GM21576 (cell line): ENCODE measurements at regions not wholly inside any gene's neighbourhood (a gene's known extent, or its start where the extent isn't known, plus 50 kb on each side); places are given as distances from the start of the nearest gene placed in this dataset.
A peak's percentile ranks its signal among the peaks of the same experiment; 100 is the strongest.

Source experiments
- ATAC-seq: cut with Tn5 transposase; IDR thresholded peaks from one replicate; pipeline ENCODE4 v1.9.1; 2021; ENCODE audit warnings: mild to moderate bottlenecking, moderate library complexity; ENCODE audit not compliant: unreplicated experiment

DNA sequence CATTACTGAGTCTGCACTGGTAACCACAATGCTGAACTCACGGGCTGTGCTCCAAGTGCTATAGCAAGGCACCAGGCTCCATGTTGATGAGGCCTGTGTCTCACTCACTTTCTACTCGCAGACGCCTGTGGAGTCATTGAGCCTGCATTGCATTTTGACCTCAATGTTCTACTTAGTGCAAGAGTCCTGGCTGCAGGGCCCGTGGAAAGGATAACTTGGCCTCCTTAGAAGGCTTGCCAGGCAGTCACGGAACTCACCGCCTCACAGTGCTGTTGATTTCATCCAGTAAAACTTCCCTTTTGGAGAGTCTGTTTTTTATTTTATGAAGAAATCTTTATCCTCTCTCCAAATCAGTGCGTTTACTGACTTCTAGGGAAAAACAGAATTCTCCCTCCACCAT is 290.4 kb downstream of the RNF144A start:
- no peak for ATAC-seq

DNA sequence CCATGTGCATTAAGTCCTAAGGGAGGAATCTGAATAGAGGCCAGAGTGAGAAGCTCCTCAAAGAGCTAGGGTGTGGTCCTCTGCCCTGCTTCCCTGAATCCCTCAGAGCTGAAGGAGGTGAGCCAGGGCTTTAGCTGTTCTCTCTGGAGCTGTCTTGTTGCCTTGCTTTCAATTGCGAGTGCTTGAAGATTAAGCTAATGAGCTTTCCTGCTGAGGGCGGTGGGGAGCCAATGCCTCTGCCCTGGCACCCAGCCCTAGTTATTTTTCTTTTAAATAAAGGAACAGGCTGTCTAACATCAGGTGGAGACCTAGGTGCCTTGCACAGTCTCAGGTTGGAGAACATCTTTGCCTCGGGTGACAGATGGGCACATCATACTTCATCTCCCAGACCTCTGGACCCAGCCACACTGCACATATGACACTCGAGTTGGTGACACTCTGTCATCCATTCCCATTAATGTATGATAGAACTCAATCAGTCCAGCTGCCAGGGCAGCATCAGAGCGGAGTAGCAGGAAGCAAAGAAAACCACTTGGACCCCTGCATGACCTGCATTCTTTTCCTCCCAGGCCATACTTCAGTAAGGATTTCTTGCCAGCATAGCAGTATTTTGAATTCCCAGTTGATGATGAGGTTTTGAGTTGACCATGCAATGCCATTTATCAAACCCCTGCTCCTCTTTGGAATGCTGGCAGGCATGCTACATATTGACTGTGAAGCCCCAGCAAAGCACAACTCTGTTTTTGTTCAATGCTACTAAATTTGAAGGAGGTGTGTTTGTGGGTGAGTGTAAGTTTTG is 292.7 kb downstream of the RNF144A start:
- no peak for ATAC-seq

DNA sequence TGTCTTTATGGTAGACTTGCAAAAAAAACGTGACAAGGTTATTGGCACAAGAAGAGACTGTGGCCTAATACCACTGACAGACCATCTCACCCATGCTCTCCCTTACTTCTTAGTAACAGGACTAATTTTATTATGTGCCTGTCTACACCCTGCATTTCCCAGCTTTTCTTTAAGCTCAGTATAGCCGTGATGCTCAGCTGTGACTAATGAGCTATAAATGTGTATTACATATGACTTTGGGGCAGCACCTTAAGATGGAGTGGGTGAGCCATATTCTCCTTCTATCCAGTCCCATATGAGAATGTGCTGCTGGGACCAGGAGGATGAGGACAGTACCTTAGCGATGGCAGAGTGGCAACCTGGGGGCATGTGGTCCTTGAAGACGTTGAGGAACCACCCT is 293.5 kb downstream of the RNF144A start:
- ATAC-seq: no peak

DNA sequence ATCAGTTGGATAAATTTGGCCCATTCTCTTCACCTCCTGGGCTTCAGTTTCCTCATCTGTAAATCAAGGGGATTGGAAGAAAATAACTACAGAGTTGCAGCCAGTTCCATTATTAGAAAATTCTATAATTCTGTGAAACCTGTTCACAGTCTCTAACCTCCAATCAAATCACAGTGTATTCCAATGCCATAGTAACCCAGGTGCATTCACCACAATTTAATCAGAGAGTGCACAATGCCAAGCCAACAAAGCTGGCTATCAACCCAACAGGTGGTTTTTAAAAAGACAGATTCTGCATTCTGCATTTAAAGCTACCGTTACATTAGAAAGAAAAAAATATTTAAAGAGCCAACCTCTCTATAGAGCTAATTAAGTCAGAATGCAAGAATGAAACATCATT is 308.6 kb downstream of the RNF144A start:
- ATAC-seq: no peak

DNA sequence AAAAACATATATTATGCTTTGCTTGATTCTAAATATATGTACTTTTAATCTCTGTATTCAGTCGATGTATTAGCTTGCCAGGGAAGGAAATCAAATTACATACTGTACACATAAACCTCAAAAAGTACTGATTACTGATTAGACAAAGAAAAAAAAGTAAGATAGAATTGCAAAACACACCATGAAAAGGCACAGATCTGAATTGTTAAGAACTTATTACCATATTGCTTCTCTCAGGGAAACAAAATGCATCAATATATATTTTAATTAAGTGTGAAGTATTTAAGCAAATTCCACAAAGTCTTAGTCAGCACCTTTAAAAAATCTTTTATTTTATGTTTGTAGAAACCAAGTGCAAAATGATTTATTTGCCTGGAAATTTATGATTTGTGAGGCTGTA is 309.3 kb downstream of the RNF144A start:
- ATAC-seq: no peak

DNA sequence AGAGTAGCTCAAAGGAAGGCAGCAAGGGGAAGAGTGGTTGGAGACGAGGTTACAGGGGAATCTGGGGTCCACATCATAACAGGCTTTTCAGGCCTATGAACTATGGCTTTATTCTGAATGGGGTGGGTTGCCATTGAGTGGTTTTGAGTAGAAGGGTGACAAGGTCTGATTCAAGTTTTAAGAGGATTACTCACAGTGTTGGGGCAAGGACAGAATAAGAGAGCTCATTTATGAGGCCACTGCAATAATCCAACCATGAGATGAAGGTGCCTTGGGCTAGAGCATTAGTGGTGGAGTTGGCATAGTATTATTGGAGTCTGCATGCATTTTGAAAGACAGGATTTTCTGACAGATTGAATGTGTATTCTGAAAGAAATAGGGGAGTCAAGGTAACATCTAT is 315.9 kb downstream of the RNF144A start:
- no peak for ATAC-seq

DNA sequence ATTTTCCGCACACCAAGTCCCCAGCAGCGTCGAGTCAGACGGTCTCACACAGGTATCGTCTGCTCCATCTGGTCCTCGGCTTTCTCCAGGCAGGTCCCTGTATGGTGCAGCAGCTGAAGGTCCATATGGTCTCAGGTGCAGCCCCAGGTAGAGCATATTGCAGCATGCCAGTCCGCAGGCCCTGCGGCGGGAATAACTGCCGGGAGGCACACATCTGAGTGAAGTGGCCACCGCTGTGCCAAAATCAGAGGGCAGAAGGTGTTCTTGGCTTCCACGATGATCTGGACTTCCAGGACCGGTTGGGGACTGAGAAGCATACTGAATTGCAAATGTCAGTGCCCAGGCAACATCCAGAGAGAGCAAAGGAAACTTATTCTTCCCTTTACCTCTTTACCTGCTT is 320.3 kb downstream of the RNF144A start:
- no peak for ATAC-seq

DNA sequence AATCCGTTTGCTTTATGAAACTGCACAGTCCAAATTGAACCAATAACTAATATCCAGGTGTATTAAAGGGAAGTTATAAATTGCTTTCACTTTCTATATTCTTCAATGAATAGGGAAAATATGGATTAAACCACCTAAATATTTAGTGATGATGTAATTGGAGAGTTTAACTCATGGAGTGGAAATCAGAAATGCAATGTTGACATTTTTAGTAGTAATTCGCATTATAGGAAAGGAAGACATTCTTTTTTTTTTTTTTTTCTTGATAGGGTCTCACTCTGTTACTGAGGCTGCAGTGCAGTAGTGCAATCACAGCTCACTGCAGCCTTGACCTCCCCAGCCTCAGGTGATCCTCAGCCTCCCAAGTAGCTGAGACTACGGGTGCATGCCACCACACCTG is 321.9 kb downstream of the RNF144A start:
- no peak for ATAC-seq

DNA sequence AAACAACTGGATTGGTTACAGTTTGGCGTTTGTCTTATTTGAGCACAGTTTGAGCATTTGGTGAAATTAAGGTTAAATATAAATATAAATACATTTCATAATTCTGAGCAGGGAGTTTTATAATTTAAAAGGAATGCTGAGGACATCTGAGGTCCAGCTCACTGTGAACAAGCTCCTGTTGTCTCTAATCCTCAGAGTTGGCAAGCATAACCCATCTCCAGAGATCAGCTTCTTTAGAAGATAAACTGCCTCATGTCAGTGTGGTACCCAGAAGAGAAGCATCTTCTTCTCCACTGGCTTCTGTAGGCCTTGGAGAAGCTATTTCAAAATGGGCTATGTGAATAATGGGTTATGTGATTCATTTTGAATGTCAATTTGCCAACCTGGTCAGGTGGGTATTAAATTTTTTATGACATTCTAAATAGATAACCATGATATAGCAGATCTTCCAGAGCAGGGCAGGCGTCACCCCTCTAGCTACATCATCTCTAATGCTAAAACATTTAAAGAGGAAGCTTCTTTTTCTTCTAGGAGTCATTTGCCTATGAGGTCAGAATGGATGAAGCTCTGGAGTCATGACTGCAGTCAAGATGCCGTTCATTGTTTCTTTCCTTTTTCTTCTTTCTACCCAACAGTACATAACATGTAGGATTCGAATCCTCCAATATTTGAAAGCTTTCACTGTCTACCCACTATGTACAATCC is 324.0 kb downstream of the RNF144A start:
- ATAC-seq: no peak

DNA sequence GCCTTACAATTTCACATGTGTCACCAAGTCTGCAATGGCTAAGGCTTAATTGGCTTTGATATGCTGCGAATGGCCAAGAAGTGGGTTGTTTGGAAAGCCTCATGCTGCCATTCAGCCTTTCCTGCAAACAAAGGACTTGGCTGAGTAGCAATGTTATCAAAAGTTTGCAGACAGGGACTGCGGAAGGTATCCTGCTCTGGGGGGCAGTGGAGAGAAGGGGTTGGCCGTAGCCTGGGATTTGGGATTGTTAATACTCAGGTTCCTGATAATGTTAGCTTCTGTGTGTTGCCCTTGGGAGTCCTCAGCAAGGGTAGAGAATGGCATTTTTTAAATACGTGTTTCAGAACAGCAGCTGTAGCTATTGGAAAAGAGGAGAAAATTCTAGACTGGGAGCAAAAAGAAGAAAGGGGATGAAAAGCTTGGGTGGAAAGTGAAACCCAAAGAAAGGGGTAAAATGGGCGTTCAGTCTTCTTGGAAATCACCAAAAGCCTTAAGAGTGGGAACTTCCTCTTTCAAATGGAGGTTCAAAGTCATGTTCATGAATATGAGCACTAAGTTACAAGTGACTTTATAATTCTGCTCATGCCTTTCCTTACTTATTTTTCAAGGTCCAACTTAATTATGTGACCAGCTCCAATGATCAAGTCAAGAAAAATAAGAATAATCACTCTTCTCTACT is 325.1 kb downstream of the RNF144A start:
- no peak for ATAC-seq

DNA sequence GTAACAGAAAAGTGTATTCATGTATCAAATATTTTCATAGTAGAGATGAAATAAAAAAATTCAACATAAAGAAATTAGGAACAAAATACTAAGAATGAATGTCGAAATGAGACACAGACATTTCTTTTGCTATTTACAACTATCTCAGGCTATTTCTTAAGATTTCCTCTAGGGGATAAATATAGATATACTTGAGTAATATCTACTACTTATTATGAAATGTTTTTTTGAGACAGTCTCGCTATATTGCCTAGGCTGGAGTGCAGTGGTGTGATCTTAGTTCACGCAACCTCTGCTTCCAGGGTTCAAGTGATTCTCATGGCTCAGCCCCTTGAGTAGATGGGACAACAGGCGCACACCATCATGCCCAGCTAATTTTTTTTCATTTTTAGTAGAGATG is 326.1 kb downstream of the RNF144A start:
- no peak for ATAC-seq

DNA sequence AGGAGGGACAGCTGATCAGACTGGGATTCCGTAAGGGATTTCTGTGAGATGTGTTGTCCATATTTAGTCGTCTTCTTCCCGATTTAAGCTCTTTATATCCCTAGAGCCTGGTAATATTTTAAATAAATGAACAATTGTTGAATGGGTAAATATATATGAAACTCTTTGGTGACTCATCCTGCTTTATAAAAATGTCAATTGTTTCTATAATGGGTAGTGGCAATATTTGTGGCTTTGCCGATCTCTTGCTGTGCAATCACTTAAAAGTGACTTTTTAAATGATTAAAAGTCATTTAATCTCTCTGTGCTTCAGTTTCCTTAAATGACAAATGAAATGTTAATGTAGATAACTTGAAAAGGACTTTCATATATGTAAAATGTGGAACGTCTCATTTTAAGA is 339.2 kb downstream of the RNF144A start:
- ATAC-seq: no peak

DNA sequence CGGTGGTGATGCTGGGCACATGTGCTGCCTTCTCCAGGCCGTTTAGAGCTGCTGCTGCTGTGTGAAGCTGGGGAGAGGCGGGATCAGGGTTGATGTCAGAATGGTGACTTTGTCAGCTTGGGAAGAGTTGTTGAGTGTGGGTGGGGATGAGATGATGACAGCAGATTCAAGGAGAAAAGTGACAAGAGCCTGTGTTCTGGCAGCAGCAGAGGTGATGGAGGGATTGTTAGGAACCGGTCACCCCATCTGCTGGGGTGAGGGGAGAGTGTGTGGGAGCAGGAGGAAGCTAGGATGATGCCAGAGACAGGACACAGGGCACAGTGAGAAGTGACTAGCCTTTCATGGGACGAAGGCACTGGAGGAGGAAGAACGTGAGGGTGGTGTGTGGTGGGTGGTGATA is 345.5 kb downstream of the RNF144A start:
- ATAC-seq: no peak

DNA sequence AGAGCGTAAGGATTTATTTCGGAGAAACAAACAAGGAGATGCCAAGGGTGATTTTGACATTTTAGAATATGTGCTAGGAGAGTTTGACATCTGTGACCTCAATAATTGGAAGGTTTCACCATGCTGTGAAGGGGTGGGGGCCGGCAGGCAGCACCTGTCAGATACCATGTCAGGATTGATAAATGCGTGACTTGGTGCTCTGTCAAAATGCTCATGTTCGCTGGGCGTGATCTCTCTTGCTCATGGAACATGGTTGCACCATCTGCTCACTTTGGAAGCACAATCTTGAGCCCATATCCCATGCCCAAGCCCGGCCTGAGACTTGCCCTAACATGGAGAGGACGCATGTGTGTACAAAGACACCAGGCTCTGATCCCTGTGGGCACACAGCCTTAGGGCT is 347.6 kb downstream of the RNF144A start:
- ATAC-seq: no peak

DNA sequence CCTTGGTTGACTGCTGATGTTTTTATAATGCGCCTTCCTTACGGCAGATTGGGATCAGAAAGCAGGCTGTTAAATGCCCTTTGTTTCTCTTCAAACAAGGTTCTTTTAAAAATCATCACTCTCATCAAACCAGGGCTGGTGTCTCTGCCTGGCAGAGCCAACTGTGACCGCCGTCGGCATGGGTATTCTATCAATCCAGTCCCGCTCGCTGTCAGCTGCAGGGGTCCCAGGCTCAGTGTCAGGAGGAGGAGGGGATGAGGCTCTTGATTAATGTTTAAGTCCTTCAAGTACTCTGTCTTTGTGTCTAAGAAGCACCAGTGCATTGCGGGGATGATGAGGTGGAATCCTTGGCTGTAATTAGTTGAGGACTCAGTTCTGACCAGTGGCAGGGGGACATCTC is 348.1 kb downstream of the RNF144A start:
- no peak for ATAC-seq

DNA sequence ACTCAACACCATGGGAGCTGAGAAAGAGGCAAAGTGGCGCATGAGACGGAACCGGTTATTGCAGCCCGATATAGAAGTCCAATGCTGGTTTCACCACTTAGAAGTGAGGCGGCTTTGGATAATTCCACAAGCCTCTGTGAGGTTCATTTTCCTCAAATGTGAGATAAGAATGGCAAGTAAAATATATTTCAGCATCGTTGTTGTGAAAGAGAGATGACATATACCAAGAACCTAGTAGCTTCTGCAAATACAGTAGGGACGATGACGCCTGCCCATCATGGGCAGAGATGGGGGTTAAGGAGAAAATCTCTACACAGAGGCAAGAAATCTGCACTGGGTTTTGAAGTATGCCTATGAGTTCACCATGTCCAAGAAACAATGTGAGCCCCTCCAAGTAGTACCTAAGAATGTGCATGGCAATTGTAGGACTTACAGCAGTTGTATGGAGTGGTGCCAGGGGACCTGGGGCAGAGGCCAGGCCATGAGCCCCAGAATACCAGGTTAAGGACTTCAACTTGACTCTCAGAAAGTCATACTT is 352.0 kb downstream of the RNF144A start:
- no peak for ATAC-seq

DNA sequence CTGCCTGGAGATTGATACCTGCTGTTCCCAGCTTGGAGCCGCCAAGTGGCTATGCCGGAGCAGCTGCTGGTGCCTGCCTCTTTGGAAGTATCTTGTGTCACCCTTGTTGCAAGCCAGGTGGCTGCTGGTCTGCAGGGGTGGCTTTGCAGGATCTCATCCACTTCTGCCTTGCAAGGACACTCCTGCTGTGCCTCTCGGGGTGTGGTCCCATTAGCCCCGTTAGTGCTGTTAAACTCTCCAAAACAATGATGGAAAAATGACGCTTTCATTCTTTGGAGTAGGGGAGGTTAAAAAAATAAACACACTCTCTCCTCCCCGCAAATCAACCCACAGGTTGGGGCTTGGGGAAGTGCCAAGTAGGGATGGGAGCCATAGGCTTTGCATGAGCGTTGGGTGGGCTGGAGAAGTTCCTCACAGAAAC is 352.8 kb downstream of the RNF144A start:
- no peak for ATAC-seq

DNA sequence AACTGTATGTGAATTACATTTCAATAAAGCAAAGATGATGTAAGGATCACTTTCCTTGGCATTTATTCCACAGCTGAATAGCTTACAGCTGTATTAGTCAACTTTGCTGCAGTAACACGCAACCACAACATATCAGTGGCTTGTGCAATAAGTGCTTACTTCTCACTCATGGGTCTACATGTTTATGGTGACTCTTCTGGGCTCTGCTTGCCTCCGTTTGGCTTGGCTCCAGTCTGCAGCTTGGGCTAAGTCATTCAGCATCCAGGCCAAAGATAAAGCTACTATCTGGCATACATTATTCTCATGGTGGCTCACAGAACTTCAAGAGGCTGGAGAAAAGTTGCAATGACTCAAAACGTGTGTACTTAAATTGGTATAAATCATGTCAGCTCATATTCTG is 355.0 kb downstream of the RNF144A start:
- ATAC-seq: no peak

DNA sequence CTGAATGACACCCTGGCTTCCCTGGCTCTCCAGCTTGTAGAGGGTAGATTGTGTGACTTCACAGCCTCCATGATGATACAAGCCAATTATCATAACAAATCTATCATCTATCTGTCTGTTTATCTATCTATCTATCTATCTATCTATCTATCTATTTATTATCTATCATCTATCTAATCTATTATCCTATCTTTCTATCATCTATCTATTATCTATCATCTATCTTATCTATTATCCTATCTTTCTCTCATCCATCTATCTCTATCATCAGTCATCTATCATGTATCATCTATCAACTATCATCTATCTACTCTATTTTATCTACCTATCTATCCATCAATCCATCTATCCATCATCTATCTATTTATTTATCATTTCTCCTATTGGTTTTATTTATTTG is 361.8 kb downstream of the RNF144A start:
- ATAC-seq: no peak

DNA sequence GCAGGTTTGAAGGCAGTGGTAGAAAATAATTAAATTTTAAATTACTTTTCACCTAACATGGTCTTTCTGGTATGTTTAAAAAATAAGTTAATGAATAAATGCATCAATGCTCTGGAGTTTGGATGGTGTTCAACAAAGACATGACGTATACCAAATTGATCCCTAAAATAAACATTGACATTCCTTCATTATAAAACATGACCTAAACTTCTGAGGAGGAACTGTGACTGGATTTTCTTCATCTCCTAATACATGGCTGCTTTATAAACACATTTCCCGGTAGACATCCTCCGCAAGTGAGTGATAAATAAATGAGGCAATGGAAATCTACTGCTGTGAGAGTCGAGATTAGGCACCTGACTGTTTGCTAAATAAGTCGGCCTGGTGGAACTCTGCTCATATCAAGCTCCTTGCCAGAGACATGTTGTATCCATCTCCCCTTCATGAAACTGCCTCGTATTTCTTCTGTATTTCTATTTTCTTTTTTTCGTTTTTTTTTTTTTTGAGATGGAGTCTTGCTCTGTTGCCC is 362.3 kb downstream of the RNF144A start:
- no peak for ATAC-seq

DNA sequence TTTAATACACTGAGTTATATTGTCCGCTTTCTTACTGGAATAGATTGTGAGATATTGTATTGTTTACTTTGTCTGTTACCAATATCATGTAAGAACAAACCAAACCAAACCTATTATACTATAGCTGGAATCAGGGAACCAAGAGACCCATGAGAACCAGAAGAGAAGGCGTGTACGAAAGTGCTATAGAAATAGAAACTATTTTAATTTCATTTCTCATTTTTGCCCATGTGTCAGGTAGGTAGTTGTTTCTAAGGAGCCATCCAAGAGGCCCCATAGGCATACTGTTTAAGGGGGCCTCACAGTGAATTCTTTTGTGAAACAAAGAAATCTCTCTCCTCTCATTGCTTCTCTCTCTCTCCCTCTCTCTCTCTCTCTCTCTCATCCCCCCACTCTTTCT is 363.6 kb downstream of the RNF144A start:
- ATAC-seq: peak; percentile 60
